GM12873 (cell line): ENCODE measurements at regions not wholly inside any gene's neighbourhood (a gene's known extent, or its start where the extent isn't known, plus 50 kb on each side); places are given as distances from the start of the nearest gene placed in this dataset.

Experiments
- TF ChIP-seq, protein P1 (sequence below): IDR thresholded peaks from 2 replicates; pipeline ENCODE4 v1.5.1; 2012; ENCODE audit warnings: low read depth, mild to moderate bottlenecking, moderate library complexity, low read length, control low read depth; ENCODE audit not compliant: insufficient read depth; ENCODE audit errors: missing control alignments

DNA sequence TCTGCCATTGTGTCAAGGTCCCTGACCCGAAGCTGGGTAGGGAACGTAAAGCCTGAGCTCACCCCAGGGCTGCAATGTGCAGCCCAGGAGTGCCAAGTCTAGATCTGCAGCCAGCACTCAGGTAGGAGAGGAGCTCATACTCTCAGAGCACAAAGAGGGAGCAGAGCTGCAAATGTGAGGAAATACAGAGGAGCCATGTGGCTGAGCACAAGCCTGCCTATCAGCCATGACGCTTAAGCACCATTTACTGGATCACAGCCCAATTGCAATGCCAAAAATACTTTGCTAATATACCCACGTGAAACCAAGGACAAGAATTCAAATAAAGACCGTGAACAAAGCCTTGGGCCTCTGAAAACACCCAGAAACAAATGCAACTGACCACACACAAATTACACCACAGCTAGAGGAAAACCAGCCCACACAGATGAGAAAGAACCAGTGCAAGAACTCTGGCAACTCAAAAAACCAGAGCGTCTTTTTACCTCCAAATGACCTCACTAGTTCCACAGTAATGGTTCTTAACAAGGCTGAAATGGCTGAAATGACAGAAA, 69.0 kb upstream of the HPF1 start:
- TF ChIP-seq, protein P1, sequence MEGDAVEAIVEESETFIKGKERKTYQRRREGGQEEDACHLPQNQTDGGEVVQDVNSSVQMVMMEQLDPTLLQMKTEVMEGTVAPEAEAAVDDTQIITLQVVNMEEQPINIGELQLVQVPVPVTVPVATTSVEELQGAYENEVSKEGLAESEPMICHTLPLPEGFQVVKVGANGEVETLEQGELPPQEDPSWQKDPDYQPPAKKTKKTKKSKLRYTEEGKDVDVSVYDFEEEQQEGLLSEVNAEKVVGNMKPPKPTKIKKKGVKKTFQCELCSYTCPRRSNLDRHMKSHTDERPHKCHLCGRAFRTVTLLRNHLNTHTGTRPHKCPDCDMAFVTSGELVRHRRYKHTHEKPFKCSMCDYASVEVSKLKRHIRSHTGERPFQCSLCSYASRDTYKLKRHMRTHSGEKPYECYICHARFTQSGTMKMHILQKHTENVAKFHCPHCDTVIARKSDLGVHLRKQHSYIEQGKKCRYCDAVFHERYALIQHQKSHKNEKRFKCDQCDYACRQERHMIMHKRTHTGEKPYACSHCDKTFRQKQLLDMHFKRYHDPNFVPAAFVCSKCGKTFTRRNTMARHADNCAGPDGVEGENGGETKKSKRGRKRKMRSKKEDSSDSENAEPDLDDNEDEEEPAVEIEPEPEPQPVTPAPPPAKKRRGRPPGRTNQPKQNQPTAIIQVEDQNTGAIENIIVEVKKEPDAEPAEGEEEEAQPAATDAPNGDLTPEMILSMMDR: no peak

- TF ChIP-seq, protein P1: no peak
These were observed 65.9 kb upstream of the HPF1 start for GRCh38 chr4:169823685-169824084.

DNA sequence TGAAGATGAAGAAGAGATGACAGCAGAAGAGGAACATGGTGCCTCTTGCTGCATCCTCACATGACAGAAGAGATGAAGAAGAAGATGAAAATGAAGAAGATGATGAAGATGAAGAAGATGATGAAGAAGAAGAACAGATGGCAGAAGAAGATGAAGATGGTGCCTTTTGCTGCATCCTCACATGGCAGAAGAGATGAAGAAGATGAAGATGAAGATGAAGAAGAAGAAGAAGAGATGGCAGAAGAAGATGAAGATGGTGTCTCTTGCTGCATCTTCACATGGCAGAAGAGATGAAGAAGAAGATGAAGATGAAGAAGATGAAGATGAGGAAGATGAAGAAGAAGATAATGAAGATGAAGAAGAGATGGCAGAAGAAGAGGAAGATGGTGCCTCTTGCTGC, 63.7 kb upstream of the HPF1 start:
- TF ChIP-seq, protein P1: no peak

DNA sequence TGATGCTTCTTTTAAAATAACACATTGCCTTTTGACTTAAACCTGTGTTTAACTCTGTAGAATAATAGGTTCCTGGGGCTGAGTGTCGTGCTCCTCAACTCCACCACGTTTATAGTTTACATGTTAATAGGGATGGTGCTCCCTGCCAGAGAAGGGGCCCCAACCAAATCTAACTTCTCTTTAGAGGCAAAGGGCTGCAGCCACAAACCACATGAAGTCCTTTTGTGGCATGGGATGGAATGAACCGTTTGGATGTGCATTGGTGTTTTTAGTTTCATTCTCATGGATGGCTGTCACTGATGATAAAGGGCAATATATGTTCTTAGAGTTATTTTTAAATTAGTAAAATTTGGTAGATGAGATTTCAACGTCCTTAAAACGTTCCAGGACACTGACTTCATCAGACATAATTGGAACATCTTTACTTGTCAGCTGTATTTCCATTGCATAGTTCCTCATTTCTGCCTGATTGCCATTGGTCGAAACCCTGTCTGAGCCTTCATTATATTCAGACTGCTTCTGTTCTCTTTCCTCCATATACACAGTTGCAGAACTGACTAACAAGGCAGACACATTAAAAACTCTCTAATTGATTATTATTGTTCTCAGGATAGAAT, 60.4 kb upstream of the HPF1 start:
- TF ChIP-seq, protein P1: no peak

- TF ChIP-seq, protein P1: no peak
These were observed 57.9 kb upstream of the HPF1 start for GRCh38 chr4:169815606-169816005.

GRCh38 chr4:169811476-169811875, 53.7 kb upstream of the HPF1 start:
- TF ChIP-seq, protein P1: no peak

- TF ChIP-seq, protein P1: peak; percentile 69
These were observed 52.9 kb upstream of the HPF1 start for GRCh38 chr4:169810325-169811323.
